Breast epithelium (tissue), 3 donors: ENCODE measurements at regions not wholly inside any gene's neighbourhood (a gene's known extent, or its start where the extent isn't known, plus 50 kb on each side); places are given as distances from the start of the nearest gene placed in this dataset.

Experiments
- POLR2A ChIP-seq: fragments of 450-650 bp; IDR thresholded peaks from one replicate; pipeline ENCODE4 v1.6.1; 2016; ENCODE audit warnings: antibody characterized with exemption, mild to moderate bottlenecking, moderate library complexity
- TF ChIP-seq, protein P1 (sequence below), 3 donors: fragments of 450-650 bp; IDR thresholded peaks; one replicate each; pipeline ENCODE4 v1.5.1; 2016 to 2017; ENCODE audit warnings: antibody characterized with exemption in 3 of 3, mild to moderate bottlenecking in 3 of 3, moderate library complexity in 3 of 3

DNA sequence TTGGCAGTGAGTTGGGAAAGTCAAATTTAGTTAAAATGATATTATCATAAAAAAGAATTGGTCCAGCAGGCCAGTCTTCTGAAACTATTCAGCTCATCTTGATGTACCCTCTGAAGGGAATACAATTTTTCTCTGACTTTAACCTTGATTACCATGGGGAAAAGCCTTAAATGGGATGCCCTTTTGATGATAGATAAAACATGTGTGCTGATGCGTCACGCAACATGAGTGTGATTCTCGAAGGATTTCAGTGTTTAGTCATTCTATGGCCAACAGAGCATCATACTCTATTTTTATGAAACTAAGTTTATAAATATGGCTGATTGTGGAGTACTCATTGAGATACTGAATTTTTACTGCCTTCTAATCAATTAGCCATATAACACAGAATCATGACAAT, 171.5 kb downstream of the ZNF281 start:
- no peak for TF ChIP-seq POLR2A
- TF ChIP-seq, protein P1, sequence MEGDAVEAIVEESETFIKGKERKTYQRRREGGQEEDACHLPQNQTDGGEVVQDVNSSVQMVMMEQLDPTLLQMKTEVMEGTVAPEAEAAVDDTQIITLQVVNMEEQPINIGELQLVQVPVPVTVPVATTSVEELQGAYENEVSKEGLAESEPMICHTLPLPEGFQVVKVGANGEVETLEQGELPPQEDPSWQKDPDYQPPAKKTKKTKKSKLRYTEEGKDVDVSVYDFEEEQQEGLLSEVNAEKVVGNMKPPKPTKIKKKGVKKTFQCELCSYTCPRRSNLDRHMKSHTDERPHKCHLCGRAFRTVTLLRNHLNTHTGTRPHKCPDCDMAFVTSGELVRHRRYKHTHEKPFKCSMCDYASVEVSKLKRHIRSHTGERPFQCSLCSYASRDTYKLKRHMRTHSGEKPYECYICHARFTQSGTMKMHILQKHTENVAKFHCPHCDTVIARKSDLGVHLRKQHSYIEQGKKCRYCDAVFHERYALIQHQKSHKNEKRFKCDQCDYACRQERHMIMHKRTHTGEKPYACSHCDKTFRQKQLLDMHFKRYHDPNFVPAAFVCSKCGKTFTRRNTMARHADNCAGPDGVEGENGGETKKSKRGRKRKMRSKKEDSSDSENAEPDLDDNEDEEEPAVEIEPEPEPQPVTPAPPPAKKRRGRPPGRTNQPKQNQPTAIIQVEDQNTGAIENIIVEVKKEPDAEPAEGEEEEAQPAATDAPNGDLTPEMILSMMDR (IDR thresholded peaks at IDR 0.05), result no peak
